ENCODE measurements at regions not wholly inside any gene's neighbourhood (a gene's known extent, or its start where the extent isn't known, plus 50 kb on each side); places are given as distances from the start of the nearest gene placed in this dataset.
"Not testable (repeated sequence)": the region's sequence is repeated elsewhere in the genome, so short reads cannot be mapped to it uniquely, and the experiment has no call there.

DNA sequence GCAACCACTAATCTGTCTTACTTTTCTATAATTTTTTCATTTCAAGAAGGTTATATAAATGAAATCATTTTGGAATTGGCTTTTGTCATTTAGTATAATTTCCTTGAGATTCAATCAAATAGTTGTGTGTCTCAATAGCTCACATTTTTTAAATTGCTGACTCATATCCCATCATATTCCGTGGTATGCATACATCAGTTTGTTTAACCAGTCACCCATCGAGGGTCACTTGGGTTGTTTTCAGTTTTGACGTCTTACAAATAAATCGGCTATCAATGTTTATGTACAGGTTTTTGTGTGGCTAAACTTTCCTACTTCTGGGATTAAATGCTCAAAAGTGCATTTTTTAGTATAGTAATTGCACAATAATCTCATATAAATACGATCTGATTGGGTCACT, 185.5 kb downstream of the TAF11L14 start:
- DNase-seq (ENCODE audit: low read depth, low spot score): no peak

DNA sequence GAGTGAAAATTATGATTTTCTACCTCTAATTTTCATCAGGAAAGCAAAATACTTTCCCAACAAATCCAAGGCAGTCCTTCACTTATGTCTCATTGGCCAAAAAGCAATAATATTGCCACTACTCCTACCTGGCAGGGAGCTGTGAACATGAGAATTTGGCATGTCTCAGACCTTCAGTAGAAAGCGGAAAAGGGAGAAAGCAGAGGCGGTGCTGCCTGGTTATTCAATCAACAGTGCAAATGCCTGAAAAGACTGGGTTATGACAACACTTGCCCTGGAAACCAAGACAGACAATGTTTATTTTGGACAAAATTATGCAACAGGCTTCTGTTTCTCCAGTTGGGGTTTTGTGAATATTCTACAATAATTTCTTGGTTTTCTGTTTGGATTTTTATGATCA, 194.4 kb downstream of the TAF11L14 start:
- peak; percentile 37 for DNase-seq (ENCODE audit: low read depth, low spot score)

DNA sequence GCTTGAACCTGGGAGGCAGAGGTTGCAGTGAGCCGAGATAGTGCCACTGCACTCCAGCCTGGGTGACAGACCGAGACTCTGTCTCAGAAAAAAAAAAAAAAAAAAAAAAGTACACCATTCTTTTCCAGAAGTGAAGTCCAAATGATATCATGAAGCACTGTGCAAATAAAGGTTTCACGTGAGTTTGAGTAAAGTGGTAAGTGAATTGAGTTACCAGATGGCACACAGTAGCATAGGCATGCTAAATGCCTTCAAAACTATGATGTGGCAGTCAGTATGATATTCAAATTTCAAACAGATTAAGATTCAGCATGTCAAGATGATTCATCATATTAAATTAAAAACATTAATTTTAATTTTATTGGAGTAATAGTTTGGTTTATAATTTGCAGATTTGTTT, 195.2 kb downstream of the TAF11L14 start:
- no peak for DNase-seq (ENCODE audit: low read depth, low spot score)

DNA sequence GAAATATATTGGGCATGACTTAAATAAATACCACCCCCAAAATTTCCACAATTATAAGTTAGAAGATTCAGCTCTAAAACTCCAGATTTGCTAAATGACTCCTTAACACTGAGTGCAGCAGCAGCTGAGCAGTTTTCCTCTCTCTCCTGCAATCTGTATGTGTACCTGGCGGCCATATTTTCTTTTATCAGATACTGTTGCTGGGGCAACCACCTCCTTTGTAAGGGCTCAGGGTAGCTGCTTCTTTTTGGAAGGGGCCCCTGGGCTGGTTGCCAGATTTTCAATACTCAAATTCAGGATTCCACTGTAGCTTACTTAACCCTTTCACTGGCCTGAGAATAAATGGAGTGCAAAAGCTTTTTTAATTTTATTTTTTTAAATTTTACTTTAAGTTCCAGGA, 197.0 kb downstream of the TAF11L14 start:
- peak; percentile 8 for DNase-seq (ENCODE audit: low read depth, low spot score)

DNA sequence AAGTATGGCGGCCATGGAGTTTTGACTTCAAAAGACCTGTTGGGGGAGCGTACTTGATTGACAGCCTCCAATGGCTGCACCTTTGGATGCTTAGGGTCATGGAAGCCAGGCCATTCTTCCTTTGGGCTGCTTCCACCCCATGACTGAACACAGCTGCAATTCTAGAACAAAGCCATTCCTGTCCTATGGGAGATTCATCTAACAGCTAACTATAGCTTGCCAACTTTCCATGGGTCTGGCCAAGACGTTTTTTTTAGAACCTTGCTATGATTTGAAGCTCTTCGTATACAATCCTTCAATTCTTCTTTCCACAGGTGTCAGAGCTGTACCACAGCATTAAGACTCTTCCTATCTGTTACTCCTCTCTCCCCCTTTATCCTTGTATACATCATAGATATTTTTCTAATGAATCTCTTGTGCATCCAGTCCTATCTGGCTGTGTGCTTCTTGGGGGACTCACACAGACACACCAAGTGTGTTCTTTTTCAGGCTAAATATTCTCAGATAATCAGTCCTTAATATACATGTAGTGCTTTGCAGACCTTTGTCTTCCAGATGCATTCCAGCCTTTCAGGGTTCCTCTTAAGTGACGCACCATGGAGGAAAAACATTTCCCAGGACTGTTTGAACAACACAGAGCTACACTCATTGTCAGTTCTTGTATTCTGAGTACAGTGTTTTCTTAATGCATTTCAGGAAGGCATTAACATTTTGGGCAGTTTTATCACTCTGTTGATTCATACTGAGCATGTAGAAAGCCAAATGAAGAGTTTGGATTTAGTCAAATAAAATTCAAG, 198.9 kb downstream of the TAF11L14 start:
- peak; percentile 8 for DNase-seq (ENCODE audit: low read depth, low spot score)

DNA sequence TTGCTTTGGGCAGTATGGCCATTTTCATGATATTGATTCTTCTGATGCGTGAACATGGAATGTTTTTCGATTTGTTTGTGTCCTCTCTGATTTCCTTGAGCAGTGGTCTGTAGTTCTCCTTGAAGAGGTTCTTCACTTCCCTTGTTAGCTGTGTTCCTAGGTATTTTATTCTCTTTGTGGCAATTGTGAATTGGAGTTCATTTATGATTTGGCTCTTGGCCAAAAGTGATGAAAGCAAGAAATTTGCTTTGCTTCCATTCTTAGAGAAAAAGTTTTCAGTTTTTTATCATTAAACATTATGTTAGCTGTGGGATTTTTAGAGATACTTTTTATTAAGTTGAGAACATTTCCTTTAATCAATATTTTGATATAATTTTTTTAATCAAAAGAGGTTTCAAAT, 203.5 kb downstream of the TAF11L14 start:
- DNase-seq (ENCODE audit: low read depth, low spot score): no peak

DNA sequence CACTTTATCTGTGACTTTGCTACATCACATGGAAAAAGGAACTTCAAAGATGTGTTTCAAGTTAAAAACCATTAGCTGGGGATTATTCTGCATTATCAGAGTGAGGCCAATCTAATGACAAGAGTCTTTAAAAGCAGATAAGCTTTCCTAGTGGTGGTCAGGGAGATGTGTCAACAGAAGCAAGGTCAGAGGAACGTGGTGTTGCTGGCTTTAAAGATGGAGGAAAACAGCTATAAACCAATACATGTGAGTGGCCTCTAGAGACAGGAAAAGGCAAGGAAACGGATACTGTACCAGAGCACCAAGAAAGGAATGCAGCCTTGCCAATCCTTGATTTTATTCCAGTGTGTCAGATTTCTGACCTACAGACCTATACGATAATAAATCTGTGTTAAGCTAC, 204.2 kb downstream of the TAF11L14 start:
- no peak for DNase-seq (ENCODE audit: low read depth, low spot score)

DNA sequence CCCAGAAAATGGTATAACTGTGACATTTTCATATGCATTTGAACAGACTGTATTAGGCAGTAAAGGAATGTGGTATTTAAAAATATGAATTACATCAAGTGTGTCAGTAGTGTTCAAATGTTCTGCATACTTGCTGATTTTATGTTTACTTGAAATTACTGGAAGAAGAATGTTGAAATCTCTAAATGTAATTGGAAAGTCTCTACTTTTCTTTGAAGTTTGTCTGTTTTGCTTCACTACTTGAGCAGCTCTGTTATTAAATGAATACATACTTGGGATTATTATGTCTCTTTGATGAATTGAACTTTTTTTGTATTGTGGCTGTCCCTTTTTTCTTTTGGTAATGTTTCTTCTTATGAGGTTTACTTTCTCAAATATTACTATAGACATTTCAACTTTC, 205.6 kb downstream of the TAF11L14 start:
- no peak for DNase-seq (ENCODE audit: low read depth, low spot score)

DNA sequence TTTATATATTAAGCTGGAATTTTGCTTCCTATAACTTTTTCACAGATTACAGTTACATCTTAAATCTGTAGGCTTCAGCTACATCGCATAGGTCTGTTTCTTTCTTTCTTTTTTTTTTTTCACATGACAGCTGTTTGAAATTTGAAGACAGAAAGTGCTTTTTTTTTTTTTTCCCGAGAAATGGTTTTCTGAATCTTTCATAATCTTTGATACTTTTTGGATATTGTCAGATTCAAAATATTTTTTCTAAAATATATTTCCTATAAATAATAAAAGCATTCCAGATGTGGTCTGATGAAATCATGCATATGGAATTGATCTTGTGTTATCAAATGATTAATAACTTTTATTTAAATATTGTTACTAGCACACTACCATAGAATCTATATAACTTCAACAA, 212.2 kb downstream of the TAF11L14 start:
- DNase-seq (ENCODE audit: low read depth, low spot score): no peak

DNA sequence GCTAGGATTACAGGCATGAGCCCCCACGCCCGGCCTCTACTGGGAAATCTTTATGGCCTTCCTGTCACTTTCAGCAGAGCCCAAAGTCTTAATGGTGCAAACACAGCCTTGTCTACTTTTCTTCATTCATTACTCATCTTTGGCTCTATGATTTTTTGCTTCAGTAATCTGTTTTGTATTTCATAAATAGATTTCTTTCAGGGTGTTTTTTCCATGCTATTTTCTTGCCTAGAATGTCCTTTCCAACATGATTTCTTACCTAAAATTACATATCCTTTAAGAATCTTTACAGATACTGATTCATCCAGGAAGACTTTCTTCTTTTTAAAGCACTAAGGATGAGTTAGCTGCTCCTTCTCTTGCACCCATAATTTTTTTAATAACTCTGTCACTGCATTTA, 213.0 kb downstream of the TAF11L14 start:
- DNase-seq (ENCODE audit: low read depth, low spot score): no peak

DNA sequence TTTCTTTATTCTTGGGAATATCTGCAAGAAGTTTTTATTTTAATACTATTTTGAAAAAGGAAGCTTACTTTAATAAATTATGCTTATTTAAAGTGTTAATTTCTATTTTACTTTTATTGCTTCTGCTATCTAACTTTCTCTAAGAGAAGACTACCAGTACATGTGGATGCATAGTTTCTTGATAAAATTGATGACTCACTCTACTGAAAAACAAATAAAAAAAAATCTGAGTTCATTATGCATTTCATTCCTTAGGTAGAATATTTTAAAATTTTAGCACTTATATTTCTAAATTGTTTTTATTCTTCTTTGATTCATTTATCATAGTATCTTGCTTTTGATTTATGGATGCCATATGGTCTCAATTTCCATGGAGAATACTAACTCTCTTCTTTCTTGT, 217.9 kb downstream of the TAF11L14 start:
- DNase-seq (ENCODE audit: low read depth, low spot score): no peak

DNA sequence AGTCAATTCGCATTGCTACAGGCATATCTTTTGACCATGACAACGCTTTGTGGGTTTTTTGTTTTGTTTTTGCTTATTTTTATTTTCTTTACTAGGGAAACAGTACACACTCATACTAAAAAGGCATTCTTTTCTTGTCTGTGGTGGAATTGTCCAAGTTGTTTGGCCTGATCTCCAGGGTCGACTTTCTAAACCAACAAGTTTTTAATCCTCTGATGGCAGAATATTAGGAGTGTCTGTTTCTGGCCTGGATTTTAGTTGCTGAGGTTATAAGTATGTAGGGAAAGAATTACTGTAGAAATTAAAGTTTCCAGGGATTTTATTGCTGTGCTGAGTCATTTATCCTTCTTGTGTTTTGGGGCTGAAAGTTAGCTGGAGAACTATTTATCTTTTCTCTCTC, 218.5 kb downstream of the TAF11L14 start:
- peak; percentile 22 for DNase-seq (ENCODE audit: low read depth, low spot score)

DNA sequence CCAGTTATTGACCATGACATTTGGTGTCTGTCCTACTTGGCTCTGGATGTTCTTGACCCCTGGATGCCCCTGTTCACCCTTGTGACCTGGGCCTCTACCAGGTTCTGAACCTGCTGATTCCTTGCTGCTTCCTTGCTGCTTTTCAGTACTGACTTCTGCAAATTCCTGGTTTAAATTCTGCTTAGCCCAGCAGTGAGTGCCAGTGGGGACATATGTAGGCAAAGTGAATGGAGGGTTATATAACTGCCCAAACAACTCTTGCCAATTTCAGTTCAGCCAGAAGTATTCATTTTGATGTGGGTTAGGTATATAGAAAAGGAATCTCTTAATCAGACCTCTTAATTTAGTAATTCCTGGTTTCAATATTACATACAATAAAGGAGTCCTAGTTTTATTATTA, 220.6 kb downstream of the TAF11L14 start:
- no peak for DNase-seq (ENCODE audit: low read depth, low spot score)

DNA sequence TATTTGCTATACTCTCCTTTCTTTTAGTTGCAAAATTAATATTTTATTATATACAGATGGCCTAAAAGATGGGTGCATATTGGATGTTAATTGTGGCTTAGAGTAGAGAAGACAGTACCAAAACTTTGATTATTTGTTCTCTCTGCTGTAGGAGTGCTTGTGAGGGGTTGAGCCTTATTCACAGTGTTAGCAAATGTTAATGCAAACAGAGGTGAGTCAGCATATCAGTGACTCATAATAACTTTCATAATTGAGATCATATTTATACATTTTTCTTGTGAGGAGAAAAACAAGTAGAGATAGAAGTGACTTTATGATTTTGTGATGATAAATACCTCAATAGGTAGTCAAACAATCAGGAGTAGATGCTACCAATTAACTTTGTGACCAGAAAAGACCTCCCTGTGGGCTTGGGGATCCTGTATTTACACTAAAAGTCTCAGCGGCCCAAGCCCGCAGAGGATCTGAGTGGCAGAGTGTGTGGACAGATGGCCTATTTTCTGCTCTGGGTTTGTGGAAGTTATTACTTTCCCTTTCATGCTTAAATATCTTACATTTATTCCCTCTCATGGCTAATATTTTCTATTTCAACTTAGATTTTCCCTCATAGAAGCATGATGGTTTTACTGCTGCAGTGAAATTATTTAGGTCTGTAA, 226.5 kb downstream of the TAF11L14 start:
- no peak for DNase-seq (ENCODE audit: low read depth, low spot score)

DNA sequence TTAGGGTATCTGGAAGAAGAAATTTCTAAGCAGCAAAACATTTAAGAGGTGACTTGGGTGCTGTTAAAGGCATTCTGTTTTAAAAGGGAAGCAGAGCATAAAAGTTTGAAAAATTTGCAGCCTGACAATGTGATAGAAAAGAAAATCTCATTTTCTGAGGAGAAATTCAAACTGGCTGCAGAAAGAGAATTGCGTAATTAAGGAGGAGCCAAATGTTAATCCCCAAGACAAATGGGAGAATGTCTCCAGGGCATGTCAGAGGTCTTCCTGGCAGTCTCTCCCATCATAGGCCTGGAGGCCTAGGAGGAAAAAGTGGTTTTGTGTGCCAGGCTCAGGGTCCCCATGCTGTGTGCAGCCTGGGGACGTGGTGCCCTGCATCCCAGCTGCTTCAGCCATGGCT, 230.6 kb downstream of the TAF11L14 start:
- DNase-seq (ENCODE audit: low read depth, low spot score): not testable (repeated sequence)

DNA sequence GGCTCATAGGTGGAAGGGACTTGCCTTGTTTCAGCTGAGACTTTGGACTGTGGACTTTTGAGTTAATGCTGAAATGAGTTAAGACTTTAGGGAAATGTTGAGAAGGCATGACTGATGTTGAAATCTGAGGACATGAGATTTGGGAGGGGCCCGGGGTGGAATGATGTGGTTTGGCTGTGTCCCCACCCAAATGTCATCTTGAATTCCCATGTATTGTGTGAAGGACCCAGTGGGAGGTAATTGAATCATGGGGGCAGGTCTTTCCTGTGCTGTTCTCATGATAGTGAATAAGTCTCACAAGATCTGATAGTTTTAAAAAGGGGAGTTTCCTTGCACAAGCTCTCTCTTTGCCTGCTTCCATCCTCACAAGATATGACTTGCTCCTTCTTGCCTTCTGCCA, 231.7 kb downstream of the TAF11L14 start:
- DNase-seq (ENCODE audit: low read depth, low spot score): peak; percentile 15

DNA sequence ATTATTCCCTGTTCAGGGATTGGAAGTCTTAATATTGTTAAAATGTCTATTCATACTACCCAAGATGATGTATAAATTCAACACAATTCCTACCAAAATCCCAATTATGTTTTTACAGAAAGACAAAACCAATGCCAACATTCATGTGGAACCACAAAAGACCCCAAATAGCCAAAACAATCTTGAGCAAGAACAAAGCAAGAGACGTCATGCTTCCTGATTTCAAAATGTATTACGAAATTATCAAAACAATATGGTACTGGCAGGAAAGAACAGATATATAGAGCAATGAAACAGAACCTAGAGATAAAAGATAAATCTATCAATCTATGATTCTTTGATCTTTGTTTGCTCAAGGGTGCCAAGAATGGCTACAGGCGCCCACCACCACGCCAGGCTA, 237.9 kb downstream of the TAF11L14 start:
- no peak for DNase-seq (ENCODE audit: low read depth, low spot score)

DNA sequence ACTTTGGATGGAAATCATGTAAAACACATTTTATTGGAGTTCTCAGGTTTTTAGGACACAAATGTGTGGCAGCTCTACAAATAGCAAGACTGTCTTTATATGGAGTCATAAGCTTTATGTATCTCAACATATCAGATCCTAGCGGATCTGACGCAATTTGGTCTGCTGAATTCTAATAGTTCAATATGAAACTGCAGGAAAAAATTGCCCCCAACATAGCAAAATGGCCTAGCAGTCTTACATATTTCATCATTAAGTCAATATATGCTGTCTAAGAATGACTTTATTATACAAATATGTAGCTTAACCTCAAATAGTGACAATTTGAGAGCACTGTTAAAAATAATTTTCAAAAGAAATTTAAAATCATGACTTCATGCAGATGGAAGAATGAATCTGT, 244.3 kb downstream of the TAF11L14 start:
- no peak for DNase-seq (ENCODE audit: low read depth, low spot score)

DNA sequence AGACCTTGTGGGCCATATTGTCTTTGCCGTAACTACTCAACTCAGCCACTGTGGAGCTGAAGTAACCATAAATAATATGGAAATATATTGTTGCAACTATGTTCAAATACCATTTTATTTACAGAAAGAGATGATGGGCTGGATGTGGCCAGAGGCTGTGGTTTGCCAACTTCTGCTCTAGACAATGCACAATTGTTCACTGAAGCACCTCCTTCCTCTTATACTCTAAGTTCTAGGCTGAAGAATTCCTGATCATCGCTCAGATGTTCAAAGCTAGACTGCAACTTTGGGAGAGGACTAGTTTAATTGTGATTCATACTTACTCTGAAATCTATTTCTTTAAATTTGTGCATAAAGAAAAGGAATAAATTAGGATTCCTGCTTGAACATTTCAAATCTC, 245.0 kb downstream of the TAF11L14 start:
- no peak for DNase-seq (ENCODE audit: low read depth, low spot score)

DNA sequence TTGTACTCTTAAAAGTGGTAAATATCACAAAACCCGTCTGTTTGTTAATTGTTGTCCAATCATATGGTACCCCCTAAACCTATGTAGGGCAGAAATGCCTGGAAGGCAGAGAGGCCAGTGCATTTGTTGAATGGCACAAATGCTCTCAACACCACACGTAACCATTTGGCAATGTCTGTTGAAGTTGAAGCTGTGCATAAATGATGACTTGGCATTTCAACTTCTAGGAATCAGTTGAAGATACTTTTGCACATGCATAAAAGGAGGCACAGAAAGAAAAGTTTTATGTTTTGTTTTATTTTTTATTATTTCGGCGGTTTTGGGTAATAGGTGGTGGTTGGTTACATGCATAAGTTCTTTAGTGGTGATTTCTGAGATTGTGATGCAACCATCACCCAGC, 246.6 kb downstream of the TAF11L14 start:
- no peak for DNase-seq (ENCODE audit: low read depth, low spot score)

DNA sequence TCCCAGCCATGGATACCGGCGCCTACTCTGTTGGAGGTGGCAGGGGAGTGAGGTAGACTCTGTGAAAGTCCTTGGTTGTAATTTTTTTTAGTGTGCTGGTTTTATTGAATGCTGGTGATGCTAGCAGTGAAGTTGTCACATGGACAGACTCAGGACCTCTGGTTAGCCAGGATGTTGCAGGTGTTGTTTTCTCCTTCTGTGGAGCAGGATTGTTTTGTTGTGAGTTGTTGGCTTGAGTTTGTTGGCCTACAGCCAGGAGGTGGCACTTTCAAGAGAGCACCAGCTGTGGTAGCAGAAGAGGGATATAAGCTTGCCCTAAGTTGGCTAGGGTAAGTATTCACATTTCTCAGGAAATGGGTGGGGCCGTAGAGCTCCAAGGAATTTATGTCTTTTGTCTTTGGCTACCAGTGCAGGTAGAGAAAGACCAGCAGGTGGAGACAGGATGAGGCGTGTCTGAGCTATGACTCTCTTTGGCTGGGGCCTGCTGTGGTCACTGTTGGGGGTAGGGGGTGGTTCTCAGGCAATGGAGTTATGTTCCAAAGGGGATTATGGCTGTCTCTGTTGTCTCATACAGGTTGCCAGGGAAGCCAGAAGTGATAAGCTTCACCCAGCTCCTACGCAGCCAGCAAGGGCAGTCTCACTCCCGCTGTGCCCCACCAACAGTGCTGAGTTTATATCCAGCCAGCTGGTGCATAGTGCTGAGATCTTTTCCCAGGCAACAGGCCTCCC, 248.7 kb downstream of the TAF11L14 start:
- no peak for DNase-seq (ENCODE audit: low read depth, low spot score)

DNA sequence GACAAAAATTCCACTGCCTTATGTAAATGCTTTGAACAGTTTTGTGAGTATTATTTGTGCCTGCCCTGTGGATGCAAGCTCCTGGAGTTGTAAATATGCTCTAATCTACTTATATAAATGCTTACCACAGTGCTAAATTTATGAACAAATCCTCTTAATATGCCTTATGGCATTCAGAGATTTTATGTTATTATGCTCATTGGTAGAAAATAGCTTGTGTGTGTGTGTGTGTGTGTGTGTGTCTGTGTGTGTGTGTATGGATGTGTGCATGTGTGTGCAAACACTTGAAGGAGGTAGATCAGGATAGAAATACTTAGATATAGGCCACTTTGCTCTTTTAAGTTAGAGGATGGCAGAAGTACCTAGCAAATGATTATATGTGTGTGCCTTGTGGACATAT, 253.9 kb downstream of the TAF11L14 start:
- DNase-seq (ENCODE audit: low read depth, low spot score): no peak

DNA sequence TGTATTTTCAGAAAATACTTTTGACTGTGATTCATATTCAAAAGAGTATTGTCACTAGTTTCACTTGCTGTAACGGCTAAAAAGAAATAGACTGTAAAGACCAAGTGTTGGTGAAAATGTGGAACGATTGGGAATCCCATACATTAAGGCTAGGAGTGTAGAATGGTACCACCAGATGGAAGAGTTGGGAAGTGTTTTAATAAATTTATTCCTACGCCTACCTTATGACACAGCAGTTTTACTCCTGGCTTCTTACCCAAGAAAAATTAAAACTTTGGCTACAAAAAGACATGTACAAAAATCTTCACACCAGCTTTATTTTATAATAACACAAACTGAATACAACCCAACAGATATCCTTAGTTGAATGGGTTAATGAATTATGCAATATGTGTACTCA, 256.2 kb downstream of the TAF11L14 start:
- DNase-seq (ENCODE audit: low read depth, low spot score): no peak
